GM12878 (cell line): ENCODE measurements at regions not wholly inside any gene's neighbourhood (a gene's known extent, or its start where the extent isn't known, plus 50 kb on each side); places are given as distances from the start of the nearest gene placed in this dataset.

ENCODE experiments used
- CTCF ChIP-seq, 3 experiments: IDR thresholded peaks in 2 of 3; conservative IDR thresholded peaks in 1 of 3; 2 replicates each; pipeline ENCODE4 v1.5.1; 2011; ENCODE audit warnings: low read depth in 3 of 3, low read length in 3 of 3, mild to moderate bottlenecking in 3 of 3, control low read depth in 2 of 3, moderate library complexity in 2 of 3, inconsistent platforms in 1 of 3, mixed read lengths in 1 of 3; ENCODE audit not compliant: control insufficient read depth in 2 of 3, insufficient read depth in 1 of 3; ENCODE audit errors: extremely low read depth in 1 of 3
- RELA ChIP-seq: fragments of 450-650 bp; IDR thresholded peaks from 2 replicates; pipeline ENCODE4 v1.8.0; 2014; ENCODE audit warnings: borderline replicate concordance; ENCODE audit not compliant: partially characterized antibody
- SP1 ChIP-seq: IDR thresholded peaks from one replicate; pipeline ENCODE4 v1.6.1; 2011; ENCODE audit warnings: low read depth, low read length

GRCh38 chr10:4482659-4483058 is 343.3 kb upstream of the AKR1E2 start:
- TF ChIP-seq RELA (no peak), CTCF (IDR thresholded peaks at IDR 0.05 in 2 of 3, conservative IDR thresholded peaks at IDR 0.05 in 1 of 3; ENCODE audit: control insufficient read depth in 2 of 3, extremely low read depth in 1 of 3, insufficient read depth in 1 of 3, low read depth in 3 of 3, low read length in 3 of 3) (no peak), SP1 (no peak)
